H1 (cell line): ENCODE measurements at regions not wholly inside any gene's neighbourhood (a gene's known extent, or its start where the extent isn't known, plus 50 kb on each side); places are given as distances from the start of the nearest gene placed in this dataset.

Experiments used
- CTCF ChIA-PET: fragments of 300-600 bp; sonication (Branson Sonifier 250); formaldehyde crosslinking; loops from one replicate; lab custom pipeline; 2021; ENCODE audit not compliant: partially characterized antibody; lab: Charles Lee
- POLR2A ChIA-PET: fragments of 300-600 bp; sonication (Branson Sonifier 250); formaldehyde crosslinking; loops from one replicate; lab custom pipeline; 2021; ENCODE audit warnings: inconsistent platforms; ENCODE audit not compliant: partially characterized antibody; lab: Charles Lee
- DNase-seq, 2 experiments: peaks; one replicate each; pipeline versions ENCODE4 v3.0.0 to v3.0.0-alpha.2; 2010 to 2022; ENCODE audit warnings: low spot score in 2 of 2, low read depth in 1 of 2, mixed read lengths in 1 of 2
- FAIRE-seq: peaks from 2 replicates; lab custom pipeline; 2011; peaks lifted over from hg19 to GRCh38; lab: Jason Lieb, UNC
- H2AFZ ChIP-seq: 2 replicates; pipeline ENCODE4 v1.8.1; 2012; ENCODE audit warnings: low read length, inconsistent platforms
- H2AK5ac ChIP-seq: 2 replicates; pipeline ENCODE4 v1.6.1; 2013; ENCODE audit warnings: low read depth, low read length
- H2BK120ac ChIP-seq: replicated peaks from 2 replicates; pipeline ENCODE3; 2013; ENCODE audit warnings: low read depth, low read length, inconsistent platforms
- H2BK12ac ChIP-seq: 2 replicates; pipeline ENCODE4 v1.6.1; 2013; ENCODE audit warnings: low read depth, low read length
- H2BK15ac ChIP-seq: 2 replicates; pipeline ENCODE4 v1.6.1; 2013; ENCODE audit warnings: low read length
- H2BK20ac ChIP-seq: 2 replicates; pipeline ENCODE4 v1.6.1; 2013; ENCODE audit warnings: low read length
- H2BK5ac ChIP-seq: 2 replicates; pipeline ENCODE4 v1.6.1; 2013; ENCODE audit warnings: low read depth, low read length
- H3K14ac ChIP-seq: 2 replicates; pipeline ENCODE4 v1.6.1; 2013; ENCODE audit warnings: inconsistent platforms; ENCODE audit not compliant: insufficient read length
- H3K18ac ChIP-seq: 2 replicates; pipeline ENCODE4 v1.6.1; 2013; ENCODE audit warnings: low read length; ENCODE audit errors: extremely low read depth
- H3K23ac ChIP-seq: 2 replicates; pipeline ENCODE4 v1.6.1; 2013; ENCODE audit warnings: inconsistent platforms; ENCODE audit not compliant: insufficient read length
- H3K23me2 ChIP-seq: 2 replicates; pipeline ENCODE4 v1.6.1; 2013; ENCODE audit warnings: low read depth, low read length
- H3K27ac ChIP-seq: 2 replicates; pipeline ENCODE4 v1.6.1; 2011; ENCODE audit warnings: low read depth, low read length, inconsistent platforms
- H3K27me3 ChIP-seq, 4 experiments: replicated peaks in 1 of 4; 1 replicate in 1 of 4; 2 replicates in 3 of 4; pipeline versions ENCODE4 v1.6.1 to v1.8.1; 2011 to 2013; ENCODE audit warnings: low read length in 3 of 4, mild to moderate bottlenecking in 3 of 4, inconsistent platforms in 2 of 4, mixed read lengths in 2 of 4, moderate library complexity in 1 of 4; ENCODE audit not compliant: control insufficient read depth in 3 of 4, insufficient read depth in 3 of 4; ENCODE audit errors: extremely low read depth in 1 of 4
- H3K36me3 ChIP-seq, 4 experiments: 2 replicates each; pipeline versions ENCODE4 v1.6.1 to v1.8.1; 2011 to 2013; ENCODE audit warnings: mild to moderate bottlenecking in 4 of 4, low read length in 3 of 4, moderate library complexity in 2 of 4, control low read depth in 1 of 4, inconsistent platforms in 1 of 4; ENCODE audit not compliant: insufficient read depth in 4 of 4, control insufficient read depth in 2 of 4
- H3K4ac ChIP-seq: replicated peaks from 2 replicates; pipeline ENCODE3; 2013; ENCODE audit warnings: low read length, low read depth, mixed read lengths, inconsistent platforms; ENCODE audit not compliant: insufficient read length
- H3K4me1 ChIP-seq, 4 experiments: replicated peaks in 1 of 4; 1 replicate in 1 of 4; 2 replicates in 3 of 4; pipeline versions ENCODE4 v1.6.1 to v1.8.1; 2011 to 2013; ENCODE audit warnings: low read length in 3 of 4, inconsistent platforms in 2 of 4, mixed read lengths in 1 of 4; ENCODE audit not compliant: insufficient read depth in 4 of 4, control insufficient read depth in 3 of 4
- H3K4me2 ChIP-seq, 2 experiments: 2 replicates each; pipeline versions ENCODE4 v1.6.1 to v1.8.1; 2011 to 2013; ENCODE audit warnings: low read depth in 2 of 2, low read length in 2 of 2, control low read depth in 1 of 2, inconsistent platforms in 1 of 2, mild to moderate bottlenecking in 1 of 2; ENCODE audit not compliant: insufficient read depth in 1 of 2
- H3K4me3 ChIP-seq, 4 experiments: fragments of 200-600, 300-600 bp in 1 of 4; sonication (generic), shearing (Covaris generic), sonication (Bioruptor Twin) in 1 of 4; 2 replicates each; pipeline versions ENCODE4 v1.5.1 to v1.8.1; 2011 to 2016; ENCODE audit warnings: low read length in 4 of 4, low read depth in 3 of 4, control low read depth in 2 of 4, inconsistent platforms in 2 of 4, mild to moderate bottlenecking in 2 of 4, mixed read lengths in 1 of 4, moderate library complexity in 1 of 4; ENCODE audit not compliant: insufficient read depth in 2 of 4; ENCODE audit errors: extremely low read depth in 1 of 4
- H3K56ac ChIP-seq: replicated peaks from 2 replicates; pipeline ENCODE3; 2013; ENCODE audit warnings: low read depth, mild to moderate bottlenecking, mixed read lengths, low read length, inconsistent platforms; ENCODE audit not compliant: insufficient read length
- H3K79me1 ChIP-seq: 2 replicates; pipeline ENCODE4 v1.6.1; 2013; ENCODE audit warnings: low read depth, low read length, control low read depth
- H3K79me2 ChIP-seq, 2 experiments: 2 replicates each; pipeline versions ENCODE4 v1.6.1 to v1.8.1; 2012 to 2013; ENCODE audit warnings: low read length in 2 of 2, mild to moderate bottlenecking in 2 of 2, inconsistent platforms in 1 of 2; ENCODE audit not compliant: insufficient read depth in 2 of 2, control insufficient read depth in 1 of 2
- H3K9ac ChIP-seq, 4 experiments: replicated peaks in 1 of 4; 1 replicate in 1 of 4; 2 replicates in 3 of 4; pipeline versions ENCODE4 v1.6.1 to v1.8.1; 2011 to 2013; ENCODE audit warnings: low read depth in 3 of 4, low read length in 3 of 4, control low read depth in 2 of 4, mild to moderate bottlenecking in 2 of 4, moderate library complexity in 2 of 4, inconsistent platforms in 1 of 4; ENCODE audit errors: extremely low read depth in 1 of 4
- H3K9me3 ChIP-seq, 2 experiments: 2 replicates each; pipeline versions ENCODE4 v1.6.1 to v1.8.1; 2012 to 2013; ENCODE audit warnings: mild to moderate bottlenecking in 2 of 2, moderate library complexity in 2 of 2, control low read depth in 1 of 2, inconsistent platforms in 1 of 2, low read depth in 1 of 2, low read length in 1 of 2, mixed read lengths in 1 of 2; ENCODE audit not compliant: insufficient read depth in 2 of 2
- H4K20me1 ChIP-seq, 2 experiments: replicated peaks in 1 of 2; 2 replicates each; pipeline versions ENCODE3 to v1.8.1; 2011 to 2013; ENCODE audit warnings: inconsistent platforms in 2 of 2, low read length in 2 of 2, mild to moderate bottlenecking in 1 of 2; ENCODE audit not compliant: insufficient read depth in 2 of 2, control insufficient read depth in 1 of 2
- H4K5ac ChIP-seq: 2 replicates; pipeline ENCODE4 v1.6.1; 2013; ENCODE audit warnings: low read length, low read depth, mixed read lengths, inconsistent platforms; ENCODE audit not compliant: insufficient read length
- H4K8ac ChIP-seq: 2 replicates; pipeline ENCODE4 v1.8.0; 2013; ENCODE audit warnings: mild to moderate bottlenecking, moderate library complexity, low read length, inconsistent platforms; ENCODE audit not compliant: insufficient read depth; ENCODE audit errors: extremely low read depth
- H4K91ac ChIP-seq: replicated peaks from 2 replicates; pipeline ENCODE3; 2013; ENCODE audit warnings: low read length, mixed read lengths, inconsistent platforms; ENCODE audit not compliant: insufficient read length
- KDM5A ChIP-seq: fragments of 200-600 bp; IDR thresholded peaks from 2 replicates; pipeline ENCODE4 v1.7.1; 2012; ENCODE audit warnings: mild to moderate bottlenecking, low read length, inconsistent platforms, mixed read lengths
- RNF2 ChIP-seq: fragments of 200-900, 300-1000 bp; sonication (generic); IDR thresholded peaks from 2 replicates; pipeline ENCODE4 v1.7.1; 2016; ENCODE audit warnings: borderline replicate concordance, low read depth, mild to moderate bottlenecking, antibody characterized with exemption, low read length; ENCODE audit not compliant: poor library complexity, severe bottlenecking; ENCODE audit errors: missing control alignments
- WGBS, 2 experiments: shearing (Covaris generic) in 1 of 2; methylation state at CpG; one replicate each; pipeline versions ENCODE4 v1.1.6 to v1.1.7; 2013 to 2015; ENCODE audit warnings: low lambda C conversion rate in 2 of 2, mixed read lengths in 2 of 2, inconsistent platforms in 1 of 2, low coverage in 1 of 2, missing lambda C conversion rate in 1 of 2; ENCODE audit not compliant: insufficient replicate concordance in 2 of 2, insufficient coverage in 1 of 2, insufficient read length in 1 of 2; ENCODE audit errors: extremely low coverage in 1 of 2, missing lambda C conversion rate in 1 of 2; 5-methylcytosine and 5-hydroxymethylcytosine counted together

DNA sequence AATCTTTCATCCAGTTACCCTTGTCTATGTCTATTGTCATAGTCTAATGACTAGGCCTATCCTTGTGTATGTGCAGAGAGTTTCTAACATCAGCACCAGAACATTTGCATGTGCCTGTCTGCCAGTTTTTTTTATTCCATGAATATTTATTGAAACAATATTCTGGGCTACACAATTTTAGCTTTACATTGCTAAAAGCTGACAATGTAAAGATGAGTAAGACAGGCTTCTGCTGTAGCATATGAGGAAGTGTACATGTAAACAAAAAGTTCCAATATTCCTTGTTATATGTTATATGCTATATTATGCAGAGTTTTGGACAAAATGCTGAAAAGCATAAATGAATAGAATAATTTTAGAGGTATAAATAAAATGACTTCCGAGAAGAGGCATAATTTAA lies 357.7 kb downstream of the NYAP2 start:
- no peaks in the 10 kb centered on the region for H3K79me2 ChIP-seq
- no peak overlapping the region for H2AFZ ChIP-seq
- H3K27ac ChIP-seq, result no peak overlapping the region
- no peak overlapping the region for H4K91ac ChIP-seq
- no peaks in the 10 kb centered on the region for H3K27me3 ChIP-seq
- H3K36me3 ChIP-seq, result no peaks in the 10 kb centered on the region
- no peak overlapping the region for H3K18ac ChIP-seq
- H3K23ac ChIP-seq, result no peak overlapping the region
- H3K4me1 ChIP-seq, result no peaks in the 10 kb centered on the region
- ChIA-PET CTCF (interaction anchor here (1.9 kb wide), 1 partner anchor 191 kb away, joined by 3 read pairs; no protein-coding TSS in a partner anchor), POLR2A (no interaction called here)
- no peak overlapping the region for H3K56ac ChIP-seq
- FAIRE-seq (no peak), DNase-seq (no peak)
- H3K79me1 ChIP-seq, result no peaks in the 10 kb centered on the region
- WGBS, 2 experiments, result 74% methylated on average over 1 of the region's 1 CpG; no CpG with 5 or more reads in 1 of the 2 experiments
- H2BK12ac ChIP-seq, result no peak overlapping the region
- H2BK120ac ChIP-seq, result no peak overlapping the region
- no peak overlapping the region for H3K14ac ChIP-seq
- no peak overlapping the region for H2BK20ac ChIP-seq
- no peak overlapping the region for H3K9ac ChIP-seq
- H2AK5ac ChIP-seq, result no peak overlapping the region
- H3K23me2 ChIP-seq, result no peaks in the 10 kb centered on the region
- no peak overlapping the region for H4K8ac ChIP-seq
- no peaks in the 10 kb centered on the region for H4K20me1 ChIP-seq
- no peak overlapping the region for H2BK15ac ChIP-seq
- no peaks in the 10 kb centered on the region for H3K9me3 ChIP-seq
- no peak overlapping the region for H2BK5ac ChIP-seq
- H3K4me3 ChIP-seq, result no peak overlapping the region
- TF ChIP-seq KDM5A (no peak), RNF2 (no peak)
- no peak overlapping the region for H3K4me2 ChIP-seq
- H3K4ac ChIP-seq, result no peak overlapping the region
- no peak overlapping the region for H4K5ac ChIP-seq
